COLO829 (cell line): ENCODE measurements at regions not wholly inside any gene's neighbourhood (a gene's known extent, or its start where the extent isn't known, plus 50 kb on each side); places are given as distances from the start of the nearest gene placed in this dataset.
"Not testable (repeated sequence)": the region's sequence is repeated elsewhere in the genome, so short reads cannot be mapped to it uniquely, and the experiment has no call there.

Experiments used
- DNase-seq: peaks from one replicate; pipeline ENCODE4 v3.0.0; 2012; ENCODE audit warnings: low spot score

GRCh38 chr3:126292318-126293070, 64.7 kb downstream of the KLF15 start:
- no peak for DNase-seq

- no peak for DNase-seq
Measured at GRCh38 chr3:126291537-126291936, 65.7 kb downstream of the KLF15 start.

- no peak for DNase-seq
Measured at GRCh38 chr3:126291061-126291460, 66.1 kb downstream of the KLF15 start.

GRCh38 chr3:126290325-126290724, 66.9 kb downstream of the KLF15 start:
- DNase-seq = no peak

- DNase-seq = no peak
Measured at GRCh38 chr3:126289096-126289495, 68.1 kb downstream of the KLF15 start.

- no peak for DNase-seq
Measured at GRCh38 chr3:126288314-126288713, 68.9 kb downstream of the KLF15 start.

GRCh38 chr3:126287536-126288241, 69.5 kb downstream of the KLF15 start:
- peak; percentile 56 for DNase-seq

GRCh38 chr3:126287171-126287535, 70.1 kb downstream of the KLF15 start:
- no peak for DNase-seq

GRCh38 chr3:126285369-126285768, 71.8 kb downstream of the KLF15 start:
- no peak for DNase-seq

- DNase-seq = no peak
Measured at GRCh38 chr3:126284258-126284904, 72.8 kb downstream of the KLF15 start.

GRCh38 chr3:126283651-126284050, 73.6 kb downstream of the KLF15 start:
- DNase-seq = not testable (repeated sequence)

- DNase-seq = no peak
Measured at GRCh38 chr3:126279853-126280252, 77.4 kb downstream of the KLF15 start.

GRCh38 chr3:126277629-126278378, 79.4 kb downstream of the KLF15 start:
- DNase-seq = no peak

- no peak for DNase-seq
Measured at GRCh38 chr3:126275620-126275904, 81.6 kb downstream of the KLF15 start.

GRCh38 chr3:126274735-126275619, 82.2 kb downstream of the KLF15 start:
- DNase-seq = no peak

- DNase-seq = no peak
Measured at GRCh38 chr3:126270145-126270811, 86.9 kb downstream of the KLF15 start.

GRCh38 chr3:126269354-126269753, 87.9 kb downstream of the KLF15 start:
- DNase-seq = no peak

- DNase-seq = no peak
Measured at GRCh38 chr3:126268866-126269265, 88.3 kb downstream of the KLF15 start.

- no peak for DNase-seq
Measured at GRCh38 chr3:126267976-126268615, 87.7 kb upstream of the ALDH1L1 start.

GRCh38 chr3:126267169-126267975, 87.0 kb upstream of the ALDH1L1 start:
- DNase-seq = peak; percentile 50
